Keratinocyte (primary cell): ENCODE measurements at regions not wholly inside any gene's neighbourhood (a gene's known extent, or its start where the extent isn't known, plus 50 kb on each side); places are given as distances from the start of the nearest gene placed in this dataset.

Source experiments
- DNase-seq: peaks from one replicate; pipeline ENCODE4 v3.0.0-alpha.2; 2011; ENCODE audit warnings: low read depth, missing footprints, low spot score
- FAIRE-seq: peaks from 2 replicates; lab custom pipeline; 2011; peaks lifted over from hg19 to GRCh38; lab: Jason Lieb, UNC
- H2AFZ ChIP-seq: 2 replicates; pipeline ENCODE4 v1.6.0; 2012; ENCODE audit warnings: low read length, control low read depth, inconsistent platforms; ENCODE audit not compliant: control insufficient read depth
- H3K27ac ChIP-seq: 2 replicates; pipeline ENCODE4 v1.5.1; 2011; ENCODE audit warnings: low read length; ENCODE audit not compliant: control insufficient read depth, insufficient read depth
- H3K27me3 ChIP-seq: 3 replicates; pipeline ENCODE4 v1.6.0; 2011; ENCODE audit warnings: low read length; ENCODE audit not compliant: control insufficient read depth, insufficient read depth; ENCODE audit errors: extremely low read depth
- H3K36me3 ChIP-seq, 2 experiments: 2 replicates in 1 of 2; 3 replicates in 1 of 2; pipeline ENCODE4 v1.5.1; 2011; ENCODE audit warnings: low read length in 2 of 2, mild to moderate bottlenecking in 1 of 2; ENCODE audit not compliant: control insufficient read depth in 2 of 2, insufficient read depth in 2 of 2; ENCODE audit errors: extremely low read depth in 1 of 2
- H3K4me1 ChIP-seq: 3 replicates; pipeline ENCODE4 v1.5.1; 2011; ENCODE audit warnings: low read length; ENCODE audit not compliant: control insufficient read depth, insufficient read depth; ENCODE audit errors: extremely low read depth
- H3K4me2 ChIP-seq: 3 replicates; pipeline ENCODE4 v1.6.0; 2011; ENCODE audit warnings: low read depth, low read length; ENCODE audit not compliant: control insufficient read depth, insufficient read depth; ENCODE audit errors: extremely low read depth
- H3K4me3 ChIP-seq, 3 experiments: fragments of 200-600 bp in 1 of 3; sonication (generic) in 1 of 3; 2 replicates in 2 of 3; 3 replicates in 1 of 3; pipeline ENCODE4 v1.5.1; 2011 to 2016; ENCODE audit warnings: low read length in 3 of 3, mild to moderate bottlenecking in 3 of 3, control low read depth in 2 of 3, inconsistent platforms in 1 of 3, low read depth in 1 of 3, mixed read lengths in 1 of 3, mixed run types in 1 of 3, moderate library complexity in 1 of 3; ENCODE audit not compliant: control insufficient read depth in 2 of 3, insufficient read depth in 2 of 3; ENCODE audit errors: extremely low read depth in 1 of 3
- H3K79me2 ChIP-seq: 2 replicates; pipeline ENCODE4 v1.6.0; 2012; ENCODE audit warnings: low read length; ENCODE audit not compliant: control insufficient read depth, insufficient read depth
- H3K9ac ChIP-seq: 3 replicates; pipeline ENCODE4 v1.6.0; 2011; ENCODE audit warnings: low read length; ENCODE audit not compliant: control insufficient read depth, insufficient read depth; ENCODE audit errors: extremely low read depth
- H3K9me1 ChIP-seq: 3 replicates; pipeline ENCODE4 v1.6.0; 2011; ENCODE audit warnings: low read length; ENCODE audit not compliant: control insufficient read depth, insufficient read depth; ENCODE audit errors: extremely low read depth
- H3K9me3 ChIP-seq: 2 replicates; pipeline ENCODE4 v1.5.1; 2012; ENCODE audit warnings: low read depth, low read length; ENCODE audit not compliant: control insufficient read depth
- H4K20me1 ChIP-seq: 3 replicates; pipeline ENCODE4 v1.6.0; 2011; ENCODE audit warnings: low read length; ENCODE audit not compliant: control insufficient read depth, insufficient read depth; ENCODE audit errors: extremely low read depth
- EZH2 ChIP-seq: IDR thresholded peaks from one replicate; pipeline ENCODE4 v1.6.1; 2012; ENCODE audit warnings: inconsistent platforms, mild to moderate bottlenecking, low read length, moderate library complexity
- dilution Hi-C: fragments of 300-500 bp; cut with MboI; formaldehyde crosslinking; loops from one replicate; pipeline ENCODE4 v1.7.0; 2020; ENCODE audit warnings: low sequenced_read_pairs; ENCODE audit not compliant: extremely low pct_ligation_motif_present
- TF ChIP-seq, protein P1 (sequence below), 3 experiments: IDR thresholded peaks in 1 of 3; conservative IDR thresholded peaks in 1 of 3; optimal IDR thresholded peaks in 1 of 3; 2 replicates in 2 of 3; 3 replicates in 1 of 3; pipeline versions ENCODE3 to v1.5.1; 2011; ENCODE audit warnings: low read length in 3 of 3, mild to moderate bottlenecking in 3 of 3, moderate library complexity in 2 of 3, control low read depth in 1 of 3, inconsistent platforms in 1 of 3; ENCODE audit not compliant: insufficient read depth in 2 of 3; ENCODE audit errors: extremely low read depth in 1 of 3

- H3K36me3 ChIP-seq: no peaks in the 10 kb centered on the region
- no peak for DNase-seq
- TF ChIP-seq, protein P1, sequence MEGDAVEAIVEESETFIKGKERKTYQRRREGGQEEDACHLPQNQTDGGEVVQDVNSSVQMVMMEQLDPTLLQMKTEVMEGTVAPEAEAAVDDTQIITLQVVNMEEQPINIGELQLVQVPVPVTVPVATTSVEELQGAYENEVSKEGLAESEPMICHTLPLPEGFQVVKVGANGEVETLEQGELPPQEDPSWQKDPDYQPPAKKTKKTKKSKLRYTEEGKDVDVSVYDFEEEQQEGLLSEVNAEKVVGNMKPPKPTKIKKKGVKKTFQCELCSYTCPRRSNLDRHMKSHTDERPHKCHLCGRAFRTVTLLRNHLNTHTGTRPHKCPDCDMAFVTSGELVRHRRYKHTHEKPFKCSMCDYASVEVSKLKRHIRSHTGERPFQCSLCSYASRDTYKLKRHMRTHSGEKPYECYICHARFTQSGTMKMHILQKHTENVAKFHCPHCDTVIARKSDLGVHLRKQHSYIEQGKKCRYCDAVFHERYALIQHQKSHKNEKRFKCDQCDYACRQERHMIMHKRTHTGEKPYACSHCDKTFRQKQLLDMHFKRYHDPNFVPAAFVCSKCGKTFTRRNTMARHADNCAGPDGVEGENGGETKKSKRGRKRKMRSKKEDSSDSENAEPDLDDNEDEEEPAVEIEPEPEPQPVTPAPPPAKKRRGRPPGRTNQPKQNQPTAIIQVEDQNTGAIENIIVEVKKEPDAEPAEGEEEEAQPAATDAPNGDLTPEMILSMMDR (optimal IDR thresholded peaks at IDR 0.05 in 1 of 3, IDR thresholded peaks at IDR 0.05 in 1 of 3, conservative IDR thresholded peaks at IDR 0.05 in 1 of 3; ENCODE audit: extremely low read depth in 1 of 3, insufficient read depth in 2 of 3, low read length in 3 of 3): no peak
- TF ChIP-seq EZH2: no peak
- no peak for FAIRE-seq
- no peaks in the 10 kb centered on the region for H3K4me1 ChIP-seq
- no peaks in the 10 kb centered on the region for H3K27me3 ChIP-seq
- H3K9me1 ChIP-seq: no peaks in the 10 kb centered on the region
- dilution Hi-C loops: no loop called here
- no peaks in the 10 kb centered on the region for H4K20me1 ChIP-seq
- H3K27ac ChIP-seq: no peak overlapping the region
- H2AFZ ChIP-seq: no peak overlapping the region
- no peaks in the 10 kb centered on the region for H3K79me2 ChIP-seq
- no peak overlapping the region for H3K4me2 ChIP-seq
- no peak overlapping the region for H3K9ac ChIP-seq
- no peak overlapping the region for H3K4me3 ChIP-seq
- H3K9me3 ChIP-seq: peaks cover 5% of the 10 kb centered on the region
Measured at GRCh38 chr19:28307963-28308362, 905.0 kb downstream of the UQCRFS1 start.

DNA sequence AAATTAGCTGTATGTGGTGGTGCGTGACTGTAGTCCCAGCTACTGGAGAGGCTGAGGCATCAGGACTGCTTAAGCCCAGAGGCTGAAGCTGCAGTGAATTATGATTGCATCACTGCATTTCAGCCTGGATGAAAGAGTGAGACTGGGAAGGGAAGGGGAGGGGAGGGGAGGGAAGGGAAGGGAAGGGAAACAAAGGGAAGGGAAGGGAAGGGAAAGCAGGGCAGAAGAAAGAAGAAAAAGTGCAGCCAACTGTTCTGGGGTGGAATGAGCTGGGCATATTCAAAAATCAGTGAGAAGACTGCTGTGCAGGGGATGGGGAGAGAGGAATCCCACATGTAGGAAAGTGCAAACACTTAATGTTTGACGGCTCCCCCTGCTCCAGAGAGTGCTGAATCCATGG, 905.5 kb downstream of the UQCRFS1 start:
- Histone ChIP-seq H4K20me1 (no peaks in the 10 kb centered on the region), H3K79me2 (no peaks in the 10 kb centered on the region), H3K4me1 (no peaks in the 10 kb centered on the region), H3K9ac (no peak overlapping the region), H3K36me3 (no peaks in the 10 kb centered on the region), H2AFZ (no peak overlapping the region), H3K4me3 (no peak overlapping the region), H3K27me3 (no peaks in the 10 kb centered on the region), H3K4me2 (no peak overlapping the region), H3K9me3 (peaks cover 5% of the 10 kb centered on the region), H3K27ac (no peak overlapping the region), H3K9me1 (no peaks in the 10 kb centered on the region)
- DNase-seq (no peak), FAIRE-seq (no peak)
- dilution Hi-C loops: no loop called here
- TF ChIP-seq, protein P1 (optimal IDR thresholded peaks at IDR 0.05 in 1 of 3, IDR thresholded peaks at IDR 0.05 in 1 of 3, conservative IDR thresholded peaks at IDR 0.05 in 1 of 3; ENCODE audit: extremely low read depth in 1 of 3, insufficient read depth in 2 of 3, low read length in 3 of 3): no peak
- no peak for TF ChIP-seq EZH2
